LNCaP clone FGC (cell line): ENCODE measurements at regions not wholly inside any gene's neighbourhood (a gene's known extent, or its start where the extent isn't known, plus 50 kb on each side); places are given as distances from the start of the nearest gene placed in this dataset.

Experiments used
- DNase-seq: peaks from one replicate; pipeline ENCODE4 v3.0.0-alpha.2; 2011; ENCODE audit warnings: low read depth
- H3K4me3 ChIP-seq: 2 replicates; pipeline ENCODE4 v1.5.1; 2011; ENCODE audit warnings: mild to moderate bottlenecking, low read depth, low read length, control low read depth
- CTCF ChIP-seq: IDR thresholded peaks from 2 replicates; pipeline ENCODE4 v1.5.1; 2012; ENCODE audit warnings: mild to moderate bottlenecking; ENCODE audit not compliant: control insufficient read depth, insufficient read depth; ENCODE audit errors: extremely low read depth

GRCh38 chr17:77543801-77544200 is 403.0 kb downstream of the SEC14L1 start:
- no peak overlapping the region for H3K4me3 ChIP-seq
- DNase-seq: no peak
- TF ChIP-seq CTCF: no peak

- no peak for DNase-seq
- no peak overlapping the region for H3K4me3 ChIP-seq
- TF ChIP-seq CTCF: no peak
Measured at GRCh38 chr17:77544347-77545110, 403.8 kb downstream of the SEC14L1 start.

- TF ChIP-seq CTCF: no peak
- no peak for DNase-seq
- H3K4me3 ChIP-seq: no peak overlapping the region
Measured at GRCh38 chr17:77546772-77547241, 406.0 kb downstream of the SEC14L1 start.

- TF ChIP-seq CTCF: no peak
- no peak for DNase-seq
- H3K4me3 ChIP-seq: no peak overlapping the region
Measured at GRCh38 chr17:77548967-77549366, 408.2 kb downstream of the SEC14L1 start.

- TF ChIP-seq CTCF: no peak
- H3K4me3 ChIP-seq: no peak overlapping the region
- no peak for DNase-seq
Measured at GRCh38 chr17:77549726-77550366, 408.7 kb upstream of the TNRC6C start.

GRCh38 chr17:77553459-77554066 is 404.9 kb upstream of the TNRC6C start:
- no peak overlapping the region for H3K4me3 ChIP-seq
- TF ChIP-seq CTCF: no peak
- DNase-seq: no peak
